Dendritic cell treated with granulocyte-macrophage colony-stimulating factor and Interleukin-4, amounts not matched to agents 40 ng/mL and 50 ng/mL, for 4 days (primary cell): ENCODE measurements at regions not wholly inside any gene's neighbourhood (a gene's known extent, or its start where the extent isn't known, plus 50 kb on each side); places are given as distances from the start of the nearest gene placed in this dataset.

Experiments used
- H3K27ac Mint-ChIP-seq: one replicate; pipeline ENCODE4 v1.8.0; 2022; ENCODE audit warnings: mild to moderate bottlenecking, mixed read lengths
- H3K27me3 Mint-ChIP-seq: one replicate; pipeline ENCODE4 v1.8.0; 2022; ENCODE audit warnings: mild to moderate bottlenecking, mixed read lengths
- H3K36me3 Mint-ChIP-seq: one replicate; pipeline ENCODE4 v1.8.0; 2022; ENCODE audit warnings: low read depth, mixed read lengths
- H3K4me1 Mint-ChIP-seq: one replicate; pipeline ENCODE4 v1.8.0; 2022; ENCODE audit warnings: low read depth, mixed read lengths
- H3K4me3 Mint-ChIP-seq: one replicate; pipeline ENCODE4 v1.8.0; 2022; ENCODE audit warnings: mild to moderate bottlenecking, moderate library complexity, mixed read lengths
- H3K9me3 Mint-ChIP-seq: one replicate; pipeline ENCODE4 v1.8.0; 2022; ENCODE audit warnings: mixed read lengths
- intact Hi-C: fragments of 100-400 bp; cut with micrococcal nuclease; formaldehyde crosslinking; loops from one replicate; pipeline ENCODE4 v1.15.0; 2022

DNA sequence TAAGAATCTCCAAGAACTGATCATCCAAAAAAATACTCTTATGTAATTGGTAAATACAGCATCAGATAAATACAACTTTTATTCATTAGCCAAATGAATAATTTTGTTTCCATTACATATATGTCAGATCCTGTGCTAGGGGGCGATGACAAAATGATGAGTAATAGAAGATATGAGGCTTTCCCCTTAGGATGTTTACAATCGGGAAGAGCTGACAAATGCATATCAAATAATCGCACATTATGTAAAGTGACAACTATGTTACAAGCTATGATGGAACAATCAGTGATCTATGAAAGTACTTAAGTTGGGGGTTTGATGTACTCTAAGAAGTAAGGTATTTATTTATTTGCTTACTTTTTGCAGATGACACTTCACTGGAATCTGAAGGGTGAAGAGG, 465.6 kb upstream of the VSTM2A start:
- Mint-ChIP-seq H3K9me3 (peaks cover 43% of the 10 kb centered on the region), H3K4me3 (no peak overlapping the region), H3K27me3 (no peaks in the 10 kb centered on the region), H3K36me3 (no peaks in the 10 kb centered on the region), H3K27ac (no peak overlapping the region), H3K4me1 (no peaks in the 10 kb centered on the region)
- intact Hi-C loops: no loop called here

DNA sequence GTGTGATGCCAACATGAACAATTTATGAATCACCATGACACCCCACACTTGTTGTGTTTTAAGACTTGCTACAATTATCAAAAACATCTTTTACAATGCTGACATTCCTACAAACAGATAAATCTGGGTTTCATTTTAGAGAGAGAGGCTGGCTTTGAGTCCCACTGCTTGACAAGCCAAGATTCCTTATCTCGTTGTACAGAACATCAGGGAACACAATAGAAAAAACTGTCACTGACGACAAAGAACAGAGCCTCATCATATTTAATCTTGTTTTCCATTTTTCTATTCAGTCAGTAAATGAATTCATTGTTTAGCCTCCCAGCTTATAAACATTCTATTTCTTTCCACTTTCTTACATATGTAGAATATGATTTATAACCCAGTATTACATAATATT, 461.6 kb upstream of the VSTM2A start:
- Mint-ChIP-seq H3K4me1 (no peaks in the 10 kb centered on the region), H3K36me3 (no peaks in the 10 kb centered on the region), H3K27ac (no peak overlapping the region), H3K27me3 (no peaks in the 10 kb centered on the region), H3K4me3 (no peak overlapping the region), H3K9me3 (peaks cover 23% of the 10 kb centered on the region)
- intact Hi-C loops: no loop called here

DNA sequence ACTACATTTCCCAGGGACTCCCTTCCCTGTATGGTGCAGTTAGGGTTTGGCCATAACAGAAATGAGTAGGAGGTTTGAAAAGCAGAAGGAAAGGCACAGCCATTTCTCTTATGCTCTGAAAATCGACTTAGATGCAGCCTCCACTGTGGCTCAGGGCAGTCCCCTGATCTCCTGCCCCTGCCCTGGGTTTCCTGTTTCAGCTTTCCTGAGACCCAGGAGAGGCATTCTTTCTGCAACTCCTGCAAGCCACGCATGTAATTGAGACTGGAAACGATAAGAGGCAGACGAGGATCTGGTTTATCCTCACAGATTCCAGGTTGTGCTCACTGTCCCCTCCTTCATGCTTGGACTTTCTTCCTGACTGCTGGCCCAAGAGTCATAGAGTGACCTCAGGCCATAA, 461.2 kb upstream of the VSTM2A start:
- no peaks in the 10 kb centered on the region for H3K36me3 Mint-ChIP-seq
- H3K27me3 Mint-ChIP-seq: no peaks in the 10 kb centered on the region
- no peak overlapping the region for H3K4me3 Mint-ChIP-seq
- intact Hi-C loops: no loop called here
- peaks cover 21% of the 10 kb centered on the region for H3K9me3 Mint-ChIP-seq
- H3K4me1 Mint-ChIP-seq: no peaks in the 10 kb centered on the region
- H3K27ac Mint-ChIP-seq: no peak overlapping the region

DNA sequence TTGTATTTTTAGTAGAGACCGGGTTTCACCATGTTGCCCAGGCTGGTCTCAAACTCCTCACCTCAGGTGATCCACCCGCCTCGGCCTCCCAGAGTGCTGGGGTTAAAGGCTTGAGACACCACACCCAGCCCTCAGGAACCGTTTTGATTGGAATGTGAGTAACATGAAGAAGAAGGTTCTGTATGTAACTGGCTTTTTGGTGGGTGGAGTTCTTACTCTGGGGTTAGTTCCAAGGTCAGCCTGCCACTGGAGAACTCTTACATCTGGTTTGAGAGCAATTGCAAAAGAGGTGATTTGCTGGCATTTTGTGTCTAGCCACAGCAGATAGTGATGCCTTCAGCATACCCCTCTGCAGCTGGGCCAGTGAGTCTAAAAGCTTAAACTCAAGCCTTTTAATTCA, 457.8 kb upstream of the VSTM2A start:
- Mint-ChIP-seq H3K36me3 (no peaks in the 10 kb centered on the region), H3K27me3 (no peaks in the 10 kb centered on the region), H3K4me3 (no peak overlapping the region), H3K27ac (no peak overlapping the region), H3K9me3 (peaks cover 11% of the 10 kb centered on the region), H3K4me1 (no peaks in the 10 kb centered on the region)
- intact Hi-C loops: no loop called here

DNA sequence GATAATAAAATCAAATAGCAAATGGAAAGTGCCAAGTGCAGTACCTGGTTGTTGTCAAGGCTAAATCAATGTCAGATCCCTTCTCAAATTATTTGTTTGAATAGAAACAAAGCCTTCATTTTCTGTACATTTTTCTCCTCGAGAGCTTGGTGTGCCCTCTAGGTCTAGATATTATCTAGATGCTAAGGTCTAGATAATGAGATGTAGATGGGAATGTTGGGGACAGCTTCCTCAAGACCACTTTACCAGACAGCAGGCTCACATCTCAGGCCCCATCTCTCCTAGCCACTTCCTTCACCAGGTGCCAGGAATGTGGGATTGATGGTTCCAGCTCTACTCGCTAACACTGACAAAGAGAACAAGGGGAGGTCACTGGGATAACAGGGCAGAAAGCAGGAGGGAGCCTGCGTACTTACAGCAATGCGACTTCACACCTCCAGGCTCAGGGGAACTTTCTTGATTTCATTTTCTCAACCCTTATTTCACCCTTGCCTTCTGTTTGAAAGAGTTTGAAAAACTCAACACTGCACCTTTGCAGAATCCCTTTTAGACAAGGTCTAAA, 451.4 kb upstream of the VSTM2A start:
- Mint-ChIP-seq H3K27me3 (no peaks in the 10 kb centered on the region), H3K36me3 (no peaks in the 10 kb centered on the region), H3K4me3 (no peak overlapping the region), H3K27ac (no peak overlapping the region), H3K9me3 (peaks cover 10% of the 10 kb centered on the region), H3K4me1 (no peaks in the 10 kb centered on the region)
- intact Hi-C loops: no loop called here

DNA sequence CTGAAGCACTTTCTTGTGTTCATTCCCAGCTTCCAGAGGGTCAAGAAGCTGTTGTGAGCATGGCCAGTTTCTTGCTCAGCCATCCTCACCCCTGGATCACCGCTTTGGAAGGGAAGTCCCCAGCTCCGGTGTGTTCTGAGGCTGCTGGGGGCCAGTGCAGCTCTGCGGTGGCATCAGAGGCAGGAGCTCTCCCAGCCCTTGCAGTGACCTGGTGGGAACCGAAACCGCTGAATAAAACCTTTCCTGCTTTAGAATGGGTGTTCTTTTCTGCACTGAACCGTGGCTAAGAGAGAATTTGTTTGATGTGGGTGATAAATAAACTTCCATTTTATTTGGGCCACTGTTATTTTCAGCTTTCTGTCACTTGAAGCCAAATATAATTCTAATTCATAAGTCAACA, 450.9 kb upstream of the VSTM2A start:
- Mint-ChIP-seq H3K4me3 (no peak overlapping the region), H3K9me3 (peaks cover 12% of the 10 kb centered on the region), H3K36me3 (no peaks in the 10 kb centered on the region), H3K4me1 (no peaks in the 10 kb centered on the region), H3K27ac (no peak overlapping the region), H3K27me3 (no peaks in the 10 kb centered on the region)
- intact Hi-C loops: no loop called here

DNA sequence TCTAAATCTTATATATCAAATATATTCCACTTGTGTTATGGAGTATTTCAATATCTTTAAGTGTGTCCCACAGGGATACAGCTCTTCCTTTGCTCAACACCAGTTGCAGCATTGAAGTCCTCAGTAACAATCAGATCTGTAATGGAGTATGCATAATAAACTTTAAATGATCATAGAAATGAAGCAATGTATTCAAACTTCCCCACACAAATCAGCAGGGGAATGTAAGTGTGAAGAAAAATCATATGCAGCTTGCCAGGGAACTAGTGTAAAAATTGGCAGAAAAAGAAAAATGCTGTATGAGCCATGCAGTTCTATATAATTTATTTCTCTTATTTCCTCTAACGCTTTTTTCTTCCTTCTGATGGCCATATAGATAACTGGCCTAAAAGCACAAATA, 444.3 kb upstream of the VSTM2A start:
- peaks cover 27% of the 10 kb centered on the region for H3K9me3 Mint-ChIP-seq
- H3K27ac Mint-ChIP-seq: no peak overlapping the region
- intact Hi-C loops: no loop called here
- H3K27me3 Mint-ChIP-seq: no peaks in the 10 kb centered on the region
- H3K4me3 Mint-ChIP-seq: no peak overlapping the region
- no peaks in the 10 kb centered on the region for H3K4me1 Mint-ChIP-seq
- no peaks in the 10 kb centered on the region for H3K36me3 Mint-ChIP-seq

DNA sequence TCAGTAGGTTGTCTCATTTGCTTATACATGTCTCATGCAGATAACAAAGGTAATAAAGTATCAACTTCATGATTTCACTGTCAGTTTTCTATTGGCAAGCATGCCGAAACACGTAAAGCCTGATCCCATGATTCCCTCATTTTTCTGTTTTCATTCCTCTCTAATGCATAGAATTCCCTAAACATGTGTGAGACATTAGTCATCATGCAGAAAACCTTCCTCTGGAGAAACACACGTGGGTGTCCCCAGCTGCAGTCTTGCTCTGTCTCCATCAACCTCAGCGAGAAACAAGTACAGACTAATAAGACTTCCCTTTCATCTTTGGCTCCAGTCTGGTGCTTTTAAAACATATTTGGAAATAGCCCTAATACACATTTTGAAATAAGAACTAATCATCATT, 432.7 kb upstream of the VSTM2A start:
- Mint-ChIP-seq H3K4me3 (no peak overlapping the region), H3K9me3 (peaks cover 12% of the 10 kb centered on the region), H3K27ac (no peak overlapping the region), H3K36me3 (no peaks in the 10 kb centered on the region), H3K27me3 (no peaks in the 10 kb centered on the region), H3K4me1 (no peaks in the 10 kb centered on the region)
- intact Hi-C loops: no loop called here

DNA sequence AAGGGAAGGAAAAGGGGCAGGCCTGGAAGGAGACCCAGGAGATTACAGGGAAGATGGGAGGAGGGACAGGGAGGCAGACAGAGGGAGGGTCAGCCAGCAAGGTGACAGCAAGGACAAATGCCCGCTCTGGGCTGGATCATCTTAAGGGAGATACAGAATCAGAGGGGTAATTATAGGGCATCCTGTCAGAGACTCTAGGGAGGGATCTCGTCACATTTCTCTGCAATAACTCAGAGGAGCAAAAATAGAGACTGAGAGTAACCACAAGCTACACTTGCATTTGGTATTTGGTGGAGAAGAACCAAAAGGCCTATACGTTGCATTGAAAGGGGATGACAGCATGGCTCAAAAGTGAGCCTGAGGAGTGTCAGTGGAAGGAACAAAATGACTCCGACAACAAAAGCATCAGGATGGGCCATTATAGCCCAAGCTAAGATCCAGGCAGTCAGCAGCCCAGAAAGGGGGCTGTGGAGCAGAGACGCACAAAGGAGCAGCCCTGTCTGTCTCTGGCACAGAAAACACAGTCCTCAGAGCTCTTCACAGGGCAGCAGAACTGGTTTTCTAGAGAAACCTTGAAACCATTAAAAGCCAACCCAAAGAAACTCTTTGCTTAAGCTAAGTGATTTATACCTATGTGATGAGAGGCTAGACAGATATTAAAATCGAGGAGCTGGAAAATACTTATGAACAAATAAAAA, 430.2 kb upstream of the VSTM2A start:
- Mint-ChIP-seq H3K4me1 (no peaks in the 10 kb centered on the region), H3K4me3 (no peak overlapping the region), H3K36me3 (no peaks in the 10 kb centered on the region), H3K27ac (no peak overlapping the region), H3K27me3 (no peaks in the 10 kb centered on the region), H3K9me3 (peaks cover 15% of the 10 kb centered on the region)
- intact Hi-C loops: no loop called here

DNA sequence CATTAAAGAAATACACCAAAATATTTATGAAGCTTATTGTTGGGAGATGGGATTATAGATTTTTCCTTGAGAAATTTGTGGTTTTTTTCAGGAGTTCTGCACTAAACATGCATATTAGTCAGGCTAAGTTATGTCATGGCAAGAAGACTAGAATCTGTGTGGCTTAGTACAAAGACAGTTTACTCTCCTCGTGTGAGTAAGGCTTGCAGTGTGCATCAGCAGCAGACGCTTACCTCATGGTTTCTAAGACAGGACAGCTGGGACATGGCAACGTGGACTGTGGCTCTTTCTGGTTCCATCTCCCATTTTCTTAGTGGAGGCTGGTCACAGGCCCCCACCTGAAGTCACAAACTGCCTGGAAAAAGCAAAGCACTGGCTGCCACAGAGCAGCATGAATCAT, 429.6 kb upstream of the VSTM2A start:
- no peaks in the 10 kb centered on the region for H3K4me1 Mint-ChIP-seq
- no peak overlapping the region for H3K27ac Mint-ChIP-seq
- H3K27me3 Mint-ChIP-seq: no peaks in the 10 kb centered on the region
- H3K9me3 Mint-ChIP-seq: peaks cover 21% of the 10 kb centered on the region
- no peaks in the 10 kb centered on the region for H3K36me3 Mint-ChIP-seq
- H3K4me3 Mint-ChIP-seq: no peak overlapping the region
- intact Hi-C loops: no loop called here

DNA sequence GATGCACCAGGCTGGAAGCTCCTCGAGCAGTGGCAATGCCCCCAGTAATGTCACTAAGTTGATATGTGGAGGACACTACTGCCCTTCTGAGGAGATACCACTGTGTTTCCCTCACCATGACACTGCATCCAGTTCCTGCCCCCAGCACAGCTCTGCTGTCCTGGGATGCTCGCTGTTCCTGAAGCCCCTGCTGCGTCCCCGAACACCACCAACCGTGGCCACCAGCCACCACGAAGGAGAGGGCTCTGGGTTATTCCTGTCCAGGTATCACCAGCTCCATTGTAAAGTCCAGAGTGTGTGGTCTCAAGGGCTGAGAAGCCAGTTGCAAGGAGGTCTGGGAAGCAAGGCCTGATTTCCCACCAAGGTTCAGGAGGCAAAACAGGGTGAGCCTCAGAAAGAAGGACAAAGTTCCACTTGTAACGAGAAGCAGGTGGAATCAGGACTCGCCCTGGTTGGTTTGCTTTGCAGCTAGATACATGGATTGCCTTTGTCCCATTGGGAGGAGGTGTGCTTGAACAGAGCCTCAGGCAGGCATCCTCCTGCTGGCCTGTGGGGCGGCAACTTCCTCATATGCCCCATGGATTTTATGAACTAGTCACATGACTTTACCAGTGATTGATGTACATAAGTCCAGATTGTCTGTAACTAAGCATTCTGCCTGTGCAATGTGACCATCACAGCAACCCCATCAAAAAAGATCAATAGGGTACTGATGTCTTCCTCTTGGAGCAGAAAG, 427.0 kb upstream of the VSTM2A start:
- Mint-ChIP-seq H3K36me3 (no peaks in the 10 kb centered on the region), H3K4me1 (no peaks in the 10 kb centered on the region), H3K9me3 (peaks cover 28% of the 10 kb centered on the region), H3K4me3 (no peak overlapping the region), H3K27me3 (no peaks in the 10 kb centered on the region), H3K27ac (no peak overlapping the region)
- intact Hi-C loops: no loop called here

DNA sequence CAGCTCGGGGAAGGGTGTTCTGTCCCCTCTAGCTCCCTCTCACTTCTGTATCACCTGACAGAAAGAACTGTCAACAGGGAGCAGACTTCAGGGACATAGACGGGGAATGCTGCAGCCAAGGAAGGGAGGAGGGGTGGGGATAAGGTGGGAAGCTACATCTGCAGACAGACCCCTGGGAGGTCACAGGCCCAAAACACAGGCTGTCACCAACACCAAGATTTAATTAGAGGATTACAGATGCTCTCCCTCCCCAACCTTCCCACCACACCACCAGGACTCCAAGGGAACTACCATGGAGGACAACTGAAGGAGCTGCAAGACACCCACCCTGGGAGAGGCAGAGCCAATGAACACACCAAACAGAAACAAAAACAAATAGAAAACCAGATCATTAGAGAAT, 425.2 kb upstream of the VSTM2A start:
- H3K27me3 Mint-ChIP-seq: no peaks in the 10 kb centered on the region
- no peaks in the 10 kb centered on the region for H3K4me1 Mint-ChIP-seq
- intact Hi-C loops: no loop called here
- no peak overlapping the region for H3K27ac Mint-ChIP-seq
- no peaks in the 10 kb centered on the region for H3K36me3 Mint-ChIP-seq
- no peak overlapping the region for H3K4me3 Mint-ChIP-seq
- H3K9me3 Mint-ChIP-seq: peaks cover 17% of the 10 kb centered on the region

DNA sequence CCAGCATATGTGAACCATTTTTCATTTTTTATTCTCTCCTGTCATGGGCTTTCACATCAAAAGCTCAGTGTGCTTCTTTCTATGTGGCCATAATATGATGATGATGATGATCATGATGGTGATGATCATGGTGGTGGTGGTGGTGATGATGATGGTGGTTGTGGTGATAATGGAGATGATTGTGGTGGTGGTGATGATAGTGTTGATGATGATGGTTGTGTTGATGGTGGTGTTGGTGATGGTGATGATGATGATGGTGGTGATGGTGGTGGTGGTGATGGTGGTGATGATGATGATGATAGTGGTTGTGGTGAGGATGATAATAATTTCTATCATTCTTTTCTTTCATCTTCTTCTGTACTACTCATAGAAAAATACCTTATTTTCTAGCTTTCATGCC, 413.1 kb upstream of the VSTM2A start:
- no peaks in the 10 kb centered on the region for H3K36me3 Mint-ChIP-seq
- no peaks in the 10 kb centered on the region for H3K4me1 Mint-ChIP-seq
- no peak overlapping the region for H3K27ac Mint-ChIP-seq
- peaks cover 46% of the 10 kb centered on the region for H3K9me3 Mint-ChIP-seq
- no peak overlapping the region for H3K4me3 Mint-ChIP-seq
- intact Hi-C loops: no loop called here
- H3K27me3 Mint-ChIP-seq: no peaks in the 10 kb centered on the region

DNA sequence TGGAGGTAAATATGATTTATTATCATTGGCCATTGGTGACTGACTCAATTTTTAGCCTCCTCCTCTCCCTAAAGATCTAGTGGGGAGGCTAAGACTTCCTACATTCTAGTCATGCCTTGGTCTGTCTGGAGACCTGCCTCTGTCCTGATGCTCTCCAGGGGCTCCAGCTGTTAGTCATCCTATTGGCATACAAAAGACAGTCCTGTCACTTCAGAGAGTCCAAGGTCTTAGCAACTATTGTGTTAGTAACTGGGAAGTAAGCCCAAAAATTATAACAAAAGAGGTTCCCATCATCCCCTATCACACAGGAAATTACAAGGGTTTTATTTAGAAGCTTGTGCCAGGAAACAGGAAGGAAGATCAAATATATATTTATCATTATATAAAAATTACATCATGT, 400.6 kb upstream of the VSTM2A start:
- no peaks in the 10 kb centered on the region for H3K4me1 Mint-ChIP-seq
- H3K27me3 Mint-ChIP-seq: no peaks in the 10 kb centered on the region
- intact Hi-C loops: no loop called here
- H3K27ac Mint-ChIP-seq: no peak overlapping the region
- H3K9me3 Mint-ChIP-seq: peaks cover 36% of the 10 kb centered on the region
- H3K36me3 Mint-ChIP-seq: no peaks in the 10 kb centered on the region
- H3K4me3 Mint-ChIP-seq: no peak overlapping the region

DNA sequence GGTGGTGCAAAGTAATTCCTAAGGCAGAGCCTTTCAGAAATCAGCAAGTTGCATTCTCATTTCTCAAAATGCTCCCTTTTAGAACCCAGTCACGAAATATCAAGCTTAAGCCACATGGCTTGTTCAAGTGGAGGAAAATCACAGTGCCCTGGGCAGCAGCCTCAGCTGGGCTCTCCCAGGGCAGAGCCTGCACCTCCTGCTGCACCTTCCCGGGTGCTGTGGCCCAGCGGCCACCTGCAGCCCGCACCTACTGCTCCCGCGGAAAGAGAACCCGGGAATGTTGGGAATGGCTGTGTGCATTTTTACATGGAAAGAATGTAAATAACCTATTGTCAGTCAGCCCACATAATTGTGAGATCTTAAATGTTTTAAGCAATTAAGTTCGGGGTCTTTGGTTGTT, 396.5 kb upstream of the VSTM2A start:
- Mint-ChIP-seq H3K27ac (no peak overlapping the region), H3K27me3 (no peaks in the 10 kb centered on the region), H3K4me1 (no peaks in the 10 kb centered on the region), H3K4me3 (no peak overlapping the region), H3K36me3 (no peaks in the 10 kb centered on the region), H3K9me3 (peaks cover 36% of the 10 kb centered on the region)
- intact Hi-C loops: no loop called here
